ENCODE measurements at regions not wholly inside any gene's neighbourhood (a gene's known extent, or its start where the extent isn't known, plus 50 kb on each side); places are given as distances from the start of the nearest gene placed in this dataset.

- no peak overlapping the region for H3K4me3 ChIP-seq (ENCODE audit: low read depth, low read length)
- DNase-seq (ENCODE audit: low read depth): no peak
These were observed 177.3 kb downstream of the SEC14L1 start for GRCh38 chr17:77318021-77318420.

DNA sequence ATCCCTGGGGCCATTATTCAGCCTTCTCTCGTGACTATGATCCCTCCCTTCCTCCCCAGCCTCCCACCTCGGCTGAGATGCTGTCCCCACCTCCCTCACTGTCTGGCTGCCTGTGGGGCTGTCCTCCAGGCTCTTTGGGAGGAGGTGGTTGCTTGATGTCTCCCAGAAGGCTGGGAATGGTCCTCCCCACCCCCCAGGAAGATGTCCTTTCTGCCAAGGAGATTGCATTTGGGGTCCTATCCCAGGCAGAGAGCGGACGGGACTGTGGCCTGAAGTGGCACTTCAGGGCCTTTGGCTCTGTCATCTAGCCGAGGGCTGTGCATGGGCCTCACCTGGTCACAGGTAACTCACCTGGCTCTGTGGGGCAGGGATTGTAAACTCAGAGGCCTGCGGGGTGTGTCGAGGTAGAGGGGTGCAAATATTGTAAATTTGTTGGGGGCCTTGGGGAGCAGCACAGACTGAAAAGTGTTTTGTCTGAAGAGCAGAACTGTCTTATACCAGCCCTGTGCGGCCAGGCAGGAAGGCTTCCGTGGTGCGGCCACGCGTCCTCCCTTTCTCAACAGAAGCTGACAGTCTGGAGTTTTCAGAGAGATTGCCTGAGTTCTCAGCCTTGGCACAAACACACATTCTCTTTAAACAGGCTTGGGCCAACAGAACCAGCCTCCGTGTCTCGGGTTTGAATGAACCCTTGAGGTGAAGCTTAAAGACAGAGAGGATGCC is 177.9 kb downstream of the SEC14L1 start:
- DNase-seq (ENCODE audit: low read depth): no peak

DNA sequence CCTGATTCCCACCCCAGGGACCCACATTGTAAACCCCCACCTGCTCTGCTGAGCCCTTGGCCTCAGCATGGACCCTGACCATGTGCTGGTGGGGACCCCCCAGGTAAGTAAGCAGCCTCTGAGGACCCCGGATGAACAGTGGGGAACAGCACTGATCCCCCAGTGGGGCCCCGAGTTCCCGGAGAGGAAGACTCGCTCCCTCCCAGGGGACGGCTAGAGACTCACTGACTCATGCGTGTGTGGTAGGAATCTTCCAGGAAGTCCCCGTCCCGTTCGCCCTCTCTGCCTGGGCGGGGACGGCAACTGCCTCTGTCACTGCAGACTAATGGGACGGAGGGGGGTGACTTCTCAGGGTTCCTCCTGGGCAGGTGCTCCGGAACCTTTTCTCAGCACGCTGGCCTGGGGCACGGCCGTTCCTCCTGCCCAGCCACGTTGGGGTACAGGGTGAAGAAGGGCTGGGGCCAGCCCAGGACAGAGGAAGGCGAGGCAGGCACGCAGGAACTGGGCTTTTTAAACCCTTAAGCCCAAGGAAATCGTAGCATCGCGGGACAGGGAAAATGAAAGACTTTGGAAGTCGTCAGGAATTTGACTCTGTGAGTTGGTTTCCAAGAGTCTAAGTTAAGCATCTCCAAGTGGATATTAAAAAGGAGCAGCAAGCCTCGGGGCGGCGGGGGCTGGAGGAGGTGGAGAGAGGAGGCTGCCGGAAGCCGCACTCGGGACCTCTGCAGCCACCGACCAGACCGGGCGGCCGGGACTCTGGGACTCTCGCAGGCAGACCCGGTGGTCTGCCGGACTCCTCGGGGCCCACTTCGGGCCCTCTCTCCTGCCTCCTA is 178.7 kb downstream of the SEC14L1 start:
- H3K4me3 ChIP-seq (ENCODE audit: low read depth, low read length): peak overlapping the region; percentile 77
- DNase-seq (ENCODE audit: low read depth): peak; percentile 73

More for the DNA sequence above, 177.9 kb downstream of the SEC14L1 start:
- H3K4me3 ChIP-seq (ENCODE audit: low read depth, low read length): peak overlapping the region; percentile 77

GRCh38 chr17:77320044-77320440 is 179.3 kb downstream of the SEC14L1 start:
- DNase-seq (ENCODE audit: low read depth): no peak
- H3K4me3 ChIP-seq (ENCODE audit: low read depth, low read length): peak overlapping the region; percentile 77

- H3K4me3 ChIP-seq (ENCODE audit: low read depth, low read length): peak overlapping the region; percentile 77
- no peak for DNase-seq (ENCODE audit: low read depth)
These were observed 179.9 kb downstream of the SEC14L1 start for GRCh38 chr17:77320485-77321256.

- no peak for DNase-seq (ENCODE audit: low read depth)
- peak overlapping the region; percentile 77 for H3K4me3 ChIP-seq (ENCODE audit: low read depth, low read length)
These were observed 181.1 kb downstream of the SEC14L1 start for GRCh38 chr17:77321649-77322513.

GRCh38 chr17:77322514-77323412 is 182.0 kb downstream of the SEC14L1 start:
- H3K4me3 ChIP-seq (ENCODE audit: low read depth, low read length): peak overlapping the region; percentile 77
- DNase-seq (ENCODE audit: low read depth): peak; percentile 98

- DNase-seq (ENCODE audit: low read depth): no peak
- H3K4me3 ChIP-seq (ENCODE audit: low read depth, low read length): peak overlapping the region; percentile 77
These were observed 182.8 kb downstream of the SEC14L1 start for GRCh38 chr17:77323413-77324171.

- no peak overlapping the region for H3K4me3 ChIP-seq (ENCODE audit: low read depth, low read length)
- no peak for DNase-seq (ENCODE audit: low read depth)
These were observed 183.5 kb downstream of the SEC14L1 start for GRCh38 chr17:77324227-77324626.

DNA sequence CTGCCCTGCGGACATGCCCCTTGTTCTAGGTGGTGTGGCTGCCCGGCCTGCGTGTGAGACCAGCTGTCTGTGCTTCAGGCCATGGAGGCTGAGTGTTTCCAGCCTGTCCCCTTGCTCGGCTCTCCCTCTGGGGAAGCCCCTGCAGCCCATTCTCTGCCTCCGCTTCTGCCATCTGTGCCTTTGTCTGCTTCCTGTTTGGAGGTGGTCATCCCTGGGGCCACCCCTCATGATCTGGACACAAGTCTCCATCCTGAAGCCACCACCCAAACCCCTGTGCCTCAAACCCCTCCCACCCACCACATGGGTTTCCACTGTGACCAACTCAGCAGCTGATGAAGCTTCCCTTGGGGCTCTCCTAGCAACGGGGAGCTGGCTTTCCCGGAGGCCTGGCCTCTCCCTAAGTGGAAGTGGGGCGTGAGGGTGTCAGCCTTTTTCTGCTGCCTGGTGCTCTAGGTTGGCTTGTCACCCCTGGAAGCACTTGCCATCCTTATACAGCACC is 184.9 kb downstream of the SEC14L1 start:
- DNase-seq (ENCODE audit: low read depth): no peak
- no peak overlapping the region for H3K4me3 ChIP-seq (ENCODE audit: low read depth, low read length)

DNA sequence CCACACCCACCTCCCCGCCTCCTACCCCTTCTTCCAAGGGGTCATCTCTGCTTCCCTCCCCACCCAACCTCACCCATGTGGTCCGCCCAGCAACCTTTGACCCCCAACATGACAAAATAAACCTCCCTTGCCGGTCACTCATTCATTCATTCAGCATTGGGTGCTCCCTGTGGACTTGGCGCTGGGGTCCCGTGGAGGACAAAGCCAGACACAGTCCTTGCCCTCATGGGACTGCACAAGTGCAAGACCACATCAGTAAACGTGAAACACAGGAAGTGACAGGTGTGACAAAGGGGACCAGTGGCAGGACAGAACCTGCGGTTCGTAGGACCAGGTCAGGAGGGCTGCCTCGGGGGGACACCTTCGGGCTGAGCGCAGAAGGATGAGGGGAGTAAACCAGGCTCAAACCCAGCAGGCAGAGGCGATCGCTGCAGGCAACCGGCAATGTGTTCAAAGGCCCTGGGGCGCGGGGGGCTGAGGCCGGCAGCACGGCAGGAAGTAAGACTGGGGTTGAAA is 185.4 kb downstream of the SEC14L1 start:
- no peak overlapping the region for H3K4me3 ChIP-seq (ENCODE audit: low read depth, low read length)
- no peak for DNase-seq (ENCODE audit: low read depth)

GRCh38 chr17:77326636-77327035 is 185.9 kb downstream of the SEC14L1 start:
- H3K4me3 ChIP-seq (ENCODE audit: low read depth, low read length): no peak overlapping the region
- no peak for DNase-seq (ENCODE audit: low read depth)

DNA sequence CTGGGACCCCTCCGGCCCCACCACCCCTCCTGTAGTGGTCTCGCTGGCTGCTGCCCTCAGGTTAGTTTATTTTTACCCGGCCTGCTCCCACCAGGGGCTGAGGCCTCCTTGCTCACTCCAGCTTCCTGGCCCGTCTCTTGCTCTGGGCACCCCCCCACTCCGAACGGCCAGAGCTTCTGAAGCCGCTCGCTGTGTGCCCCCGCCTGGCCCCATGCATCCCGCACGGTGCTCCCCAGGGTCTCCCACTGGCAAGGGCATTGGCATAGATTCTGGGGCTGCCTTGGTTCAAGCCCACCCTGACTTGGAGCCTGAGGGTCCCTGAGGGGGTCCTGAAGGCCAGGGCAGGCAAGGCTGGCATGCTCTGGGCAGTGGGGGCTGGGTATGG is 186.4 kb downstream of the SEC14L1 start:
- H3K4me3 ChIP-seq (ENCODE audit: low read depth, low read length): no peak overlapping the region

DNA sequence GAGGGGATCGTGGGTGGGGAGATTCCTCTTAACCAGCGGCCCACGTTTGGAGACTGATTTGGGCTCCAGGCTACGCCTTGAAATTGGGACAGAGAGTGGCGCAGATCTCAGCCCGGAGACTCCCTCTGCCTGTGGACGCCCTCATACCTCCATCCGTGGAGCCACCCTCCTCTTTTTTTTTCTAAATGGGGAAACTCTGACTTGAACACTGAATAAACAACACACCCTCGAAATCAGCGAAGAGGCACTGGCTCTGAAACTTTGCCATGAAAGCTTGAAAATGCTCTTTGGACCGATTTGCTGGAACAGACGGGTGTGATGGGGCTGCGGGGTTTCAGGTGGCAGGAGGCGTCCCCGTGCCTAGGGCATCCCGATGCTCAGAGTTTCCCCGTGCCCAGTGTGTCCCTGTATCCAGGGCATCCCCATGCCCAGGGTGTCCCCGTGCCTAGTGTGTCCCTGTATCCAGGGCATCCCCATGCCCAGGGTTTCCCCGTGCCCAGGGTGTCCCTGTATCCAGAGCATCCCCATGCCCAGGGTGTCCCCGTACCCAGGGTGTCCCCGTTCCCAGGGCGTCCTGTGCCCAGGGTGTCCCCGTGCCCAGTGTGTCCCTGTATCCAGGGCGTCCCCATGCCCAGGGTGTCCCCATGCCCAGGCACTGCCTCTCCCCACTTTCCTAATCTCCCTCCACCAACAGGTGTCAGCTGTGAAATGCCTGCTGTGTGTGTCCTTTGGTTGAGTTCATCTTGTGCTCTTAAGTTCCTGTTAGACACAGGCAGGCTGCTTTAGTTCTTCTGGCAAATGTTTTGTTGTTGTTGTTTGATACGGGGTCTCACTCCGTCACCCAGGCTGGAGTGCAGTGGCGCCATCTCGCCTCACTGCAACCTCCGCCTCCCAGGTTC is 187.0 kb downstream of the SEC14L1 start:
- no peak overlapping the region for H3K4me3 ChIP-seq (ENCODE audit: low read depth, low read length)
- DNase-seq (ENCODE audit: low read depth): no peak

More for the DNA sequence above, 186.4 kb downstream of the SEC14L1 start:
- no peak for DNase-seq (ENCODE audit: low read depth)

DNA sequence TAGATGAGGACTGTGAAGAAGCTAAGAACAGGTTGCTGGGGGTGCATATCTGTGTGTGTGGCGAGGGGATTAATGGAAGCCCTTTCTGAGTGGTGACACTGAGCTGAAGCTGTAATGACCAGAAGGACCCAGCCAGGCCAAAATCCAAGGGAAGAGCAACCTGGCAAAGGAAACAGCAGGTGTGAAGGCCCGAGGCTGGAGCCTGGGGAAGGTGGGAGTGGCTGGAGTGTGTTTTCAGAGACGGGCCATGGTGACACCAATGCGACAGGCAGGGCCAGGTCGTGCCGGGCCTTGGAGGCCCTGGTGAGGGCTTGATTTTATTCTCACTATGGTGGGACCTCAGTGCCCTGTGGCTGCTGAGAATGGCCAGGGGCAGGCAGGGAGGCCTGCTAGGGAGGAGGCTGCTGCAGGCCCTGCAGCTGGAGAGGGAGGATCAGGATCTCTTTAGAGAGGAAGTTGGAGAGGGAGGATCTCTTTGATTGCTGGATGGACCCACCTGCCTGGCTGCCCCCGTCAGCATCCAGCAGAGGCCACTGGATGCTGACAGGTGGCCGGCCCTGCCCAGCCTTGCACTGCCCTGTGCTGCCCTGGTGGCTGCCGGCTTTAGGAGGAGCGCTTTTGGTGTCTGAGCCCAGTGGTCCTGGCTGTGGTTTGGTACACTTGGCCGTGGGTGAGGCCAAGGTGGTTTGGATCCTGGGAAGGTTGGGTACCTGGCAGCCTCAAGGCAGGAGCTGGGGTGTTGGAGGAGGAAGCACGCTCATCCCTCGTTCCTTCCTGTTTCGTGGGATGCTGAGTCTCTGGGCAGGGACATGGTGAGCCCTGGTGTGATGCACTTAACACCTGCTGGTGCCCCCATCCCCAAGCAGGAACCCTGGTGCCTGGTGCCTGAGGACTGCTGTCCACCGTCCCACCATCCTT is 188.3 kb downstream of the SEC14L1 start:
- no peak for DNase-seq (ENCODE audit: low read depth)
- H3K4me3 ChIP-seq (ENCODE audit: low read depth, low read length): no peak overlapping the region

All from skeletal muscle cell (primary cell).